HepG2 (cell line): ENCODE measurements at regions not wholly inside any gene's neighbourhood (a gene's known extent, or its start where the extent isn't known, plus 50 kb on each side); places are given as distances from the start of the nearest gene placed in this dataset.

Experiments used
- MXI1 ChIP-seq: IDR thresholded peaks from 3 replicates; pipeline ENCODE4 v1.6.1; 2012; ENCODE audit warnings: low read depth, low read length, inconsistent platforms, borderline replicate concordance
- PHF8 ChIP-seq: sonication (generic); formaldehyde crosslinking; IDR thresholded peaks from 2 replicates; pipeline ENCODE4 v1.5.0; 2020; ENCODE audit warnings: missing genetic modification reagents
- RBM39 ChIP-seq: fragments of 200-400 bp; formaldehyde crosslinking; IDR thresholded peaks from one replicate; pipeline ENCODE4 v1.6.1; 2018; ENCODE audit warnings: antibody characterized with exemption, mild to moderate bottlenecking, low read depth, low read length; ENCODE audit not compliant: poor library complexity, severe bottlenecking
- RFX5 ChIP-seq: IDR thresholded peaks from 2 replicates; pipeline ENCODE4 v1.6.1; 2011; ENCODE audit warnings: low read depth, low read length, improper control_type of control experiment
- SIN3A ChIP-seq: IDR thresholded peaks from 2 replicates; pipeline ENCODE4 v1.6.1; 2011; ENCODE audit warnings: low read depth, mild to moderate bottlenecking, control low read depth, low read length, borderline replicate concordance
- TCF7L2 ChIP-seq: IDR thresholded peaks from 2 replicates; pipeline ENCODE4 v1.6.1; 2011; ENCODE audit warnings: mild to moderate bottlenecking, low read depth, low read length, moderate library complexity
- ZNF362 ChIP-seq: sonication (generic); formaldehyde crosslinking; IDR thresholded peaks from 2 replicates; pipeline ENCODE4 v1.4.0; 2020; ENCODE audit warnings: missing genetic modification reagents, mild to moderate bottlenecking, borderline replicate concordance
- TF ChIP-seq, protein P1 (sequence below): sonication (generic); formaldehyde crosslinking; IDR thresholded peaks from 2 replicates; pipeline ENCODE4 v1.5.0; 2020; ENCODE audit warnings: mild to moderate bottlenecking, missing genetic modification reagents, moderate library complexity
- TF ChIP-seq, protein P2 (sequence below): fragments of 450-650 bp; IDR thresholded peaks from 2 replicates; pipeline ENCODE4 v1.6.1; 2017

DNA sequence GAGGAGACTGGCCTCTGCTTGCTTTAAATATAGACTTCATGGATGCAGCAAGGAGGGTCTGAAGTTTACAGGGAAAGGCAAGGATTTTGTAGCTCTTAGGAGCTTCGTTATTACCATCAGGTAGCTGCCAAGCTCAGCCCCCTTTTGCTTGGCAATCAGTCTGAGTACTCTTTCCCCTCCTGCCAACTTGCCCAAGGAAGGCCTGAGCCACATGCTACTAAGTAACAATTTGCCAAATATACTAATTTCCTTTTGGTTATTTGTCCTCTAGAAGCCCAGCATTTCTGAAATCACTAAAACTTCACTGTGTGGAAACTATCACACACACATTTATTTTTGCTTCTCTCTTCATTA is 85.5 kb upstream of the ITPRID2 start:
- TF ChIP-seq, protein P1, sequence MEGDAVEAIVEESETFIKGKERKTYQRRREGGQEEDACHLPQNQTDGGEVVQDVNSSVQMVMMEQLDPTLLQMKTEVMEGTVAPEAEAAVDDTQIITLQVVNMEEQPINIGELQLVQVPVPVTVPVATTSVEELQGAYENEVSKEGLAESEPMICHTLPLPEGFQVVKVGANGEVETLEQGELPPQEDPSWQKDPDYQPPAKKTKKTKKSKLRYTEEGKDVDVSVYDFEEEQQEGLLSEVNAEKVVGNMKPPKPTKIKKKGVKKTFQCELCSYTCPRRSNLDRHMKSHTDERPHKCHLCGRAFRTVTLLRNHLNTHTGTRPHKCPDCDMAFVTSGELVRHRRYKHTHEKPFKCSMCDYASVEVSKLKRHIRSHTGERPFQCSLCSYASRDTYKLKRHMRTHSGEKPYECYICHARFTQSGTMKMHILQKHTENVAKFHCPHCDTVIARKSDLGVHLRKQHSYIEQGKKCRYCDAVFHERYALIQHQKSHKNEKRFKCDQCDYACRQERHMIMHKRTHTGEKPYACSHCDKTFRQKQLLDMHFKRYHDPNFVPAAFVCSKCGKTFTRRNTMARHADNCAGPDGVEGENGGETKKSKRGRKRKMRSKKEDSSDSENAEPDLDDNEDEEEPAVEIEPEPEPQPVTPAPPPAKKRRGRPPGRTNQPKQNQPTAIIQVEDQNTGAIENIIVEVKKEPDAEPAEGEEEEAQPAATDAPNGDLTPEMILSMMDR (CRISPR knock-in tag) = no peak
- TF ChIP-seq, protein P2, sequence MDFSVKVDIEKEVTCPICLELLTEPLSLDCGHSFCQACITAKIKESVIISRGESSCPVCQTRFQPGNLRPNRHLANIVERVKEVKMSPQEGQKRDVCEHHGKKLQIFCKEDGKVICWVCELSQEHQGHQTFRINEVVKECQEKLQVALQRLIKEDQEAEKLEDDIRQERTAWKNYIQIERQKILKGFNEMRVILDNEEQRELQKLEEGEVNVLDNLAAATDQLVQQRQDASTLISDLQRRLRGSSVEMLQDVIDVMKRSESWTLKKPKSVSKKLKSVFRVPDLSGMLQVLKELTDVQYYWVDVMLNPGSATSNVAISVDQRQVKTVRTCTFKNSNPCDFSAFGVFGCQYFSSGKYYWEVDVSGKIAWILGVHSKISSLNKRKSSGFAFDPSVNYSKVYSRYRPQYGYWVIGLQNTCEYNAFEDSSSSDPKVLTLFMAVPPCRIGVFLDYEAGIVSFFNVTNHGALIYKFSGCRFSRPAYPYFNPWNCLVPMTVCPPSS = no peak
- TF ChIP-seq ZNF362 = no peak
- no peak for TF ChIP-seq RFX5
- no peak for TF ChIP-seq SIN3A
- TF ChIP-seq MXI1 = no peak
- no peak for TF ChIP-seq RBM39
- no peak for TF ChIP-seq TCF7L2
- TF ChIP-seq PHF8 (CRISPR knock-in tag) = no peak
